GM03348 (cell line): ENCODE measurements at regions not wholly inside any gene's neighbourhood (a gene's known extent, or its start where the extent isn't known, plus 50 kb on each side); places are given as distances from the start of the nearest gene placed in this dataset.

Source experiments
- DNase-seq: peaks from one replicate; pipeline ENCODE4 v3.0.0; 2012; ENCODE audit warnings: low spot score

- DNase-seq: no peak
Observed at GRCh38 chr2:185891403-185891802, 152.8 kb downstream of the FSIP2 start.

GRCh38 chr2:185891804-185892411, 153.3 kb downstream of the FSIP2 start:
- no peak for DNase-seq

- DNase-seq: no peak
Observed at GRCh38 chr2:185892484-185892883, 153.9 kb downstream of the FSIP2 start.

- no peak for DNase-seq
Observed at GRCh38 chr2:185894223-185894622, 155.6 kb downstream of the FSIP2 start.

GRCh38 chr2:185895828-185896693, 157.5 kb downstream of the FSIP2 start:
- DNase-seq: no peak

GRCh38 chr2:185899366-185899765, 160.8 kb downstream of the FSIP2 start:
- no peak for DNase-seq

- no peak for DNase-seq
Observed at GRCh38 chr2:185919155-185919554, 180.6 kb downstream of the FSIP2 start.

GRCh38 chr2:185921048-185921756, 182.6 kb downstream of the FSIP2 start:
- no peak for DNase-seq

GRCh38 chr2:185934232-185934631, 195.6 kb downstream of the FSIP2 start:
- DNase-seq: no peak

GRCh38 chr2:185939858-185940257, 201.3 kb downstream of the FSIP2 start:
- no peak for DNase-seq

- DNase-seq: no peak
Observed at GRCh38 chr2:185942855-185943254, 204.3 kb downstream of the FSIP2 start.

GRCh38 chr2:185947722-185948121, 209.1 kb downstream of the FSIP2 start:
- no peak for DNase-seq

- no peak for DNase-seq
Observed at GRCh38 chr2:185952100-185952499, 213.5 kb downstream of the FSIP2 start.

- no peak for DNase-seq
Observed at GRCh38 chr2:185954389-185954788, 215.8 kb downstream of the FSIP2 start.

GRCh38 chr2:185955050-185955449, 216.4 kb downstream of the FSIP2 start:
- no peak for DNase-seq

GRCh38 chr2:185967335-185967734, 228.7 kb downstream of the FSIP2 start:
- no peak for DNase-seq

GRCh38 chr2:185970148-185970852, 231.7 kb downstream of the FSIP2 start:
- no peak for DNase-seq

GRCh38 chr2:185978634-185979407, 240.2 kb downstream of the FSIP2 start:
- DNase-seq: no peak

- DNase-seq: no peak
Observed at GRCh38 chr2:185979546-185980071, 241.0 kb downstream of the FSIP2 start.

- no peak for DNase-seq
Observed at GRCh38 chr2:185980944-185981343, 242.3 kb downstream of the FSIP2 start.

GRCh38 chr2:185984670-185985069, 246.1 kb downstream of the FSIP2 start:
- DNase-seq: no peak
